Muscle layer of duodenum (tissue), 2 donors: ENCODE measurements at regions not wholly inside any gene's neighbourhood (a gene's known extent, or its start where the extent isn't known, plus 50 kb on each side); places are given as distances from the start of the nearest gene placed in this dataset.

Source experiments
- H3K27ac ChIP-seq: one replicate; pipeline ENCODE4 v1.7.0; 2013; ENCODE audit warnings: mild to moderate bottlenecking, low read length
- H3K27me3 ChIP-seq: one replicate; pipeline ENCODE4 v1.7.0; 2013; ENCODE audit warnings: low read depth, mild to moderate bottlenecking, control low read depth, low read length
- H3K36me3 ChIP-seq, 2 donors: one replicate each; pipeline ENCODE4 v1.7.0; 2013; ENCODE audit warnings: low read length in 2 of 2, control low read depth in 1 of 2, mild to moderate bottlenecking in 1 of 2; ENCODE audit not compliant: insufficient read depth in 2 of 2, control insufficient read depth in 1 of 2
- H3K4me1 ChIP-seq, 2 donors: one replicate each; pipeline ENCODE4 v1.7.0; 2013; ENCODE audit warnings: low read length in 2 of 2, mild to moderate bottlenecking in 2 of 2, control low read depth in 1 of 2, moderate library complexity in 1 of 2; ENCODE audit not compliant: insufficient read depth in 2 of 2, control insufficient read depth in 1 of 2
- H3K4me3 ChIP-seq, 2 donors: one replicate each; pipeline ENCODE4 v1.7.0; 2013; ENCODE audit warnings: low read length in 2 of 2, low read depth in 1 of 2, mild to moderate bottlenecking in 1 of 2
- H3K9me3 ChIP-seq, 2 donors: one replicate each; pipeline ENCODE4 v1.7.0; 2013; ENCODE audit warnings: low read length in 2 of 2, control low read depth in 1 of 2, mild to moderate bottlenecking in 1 of 2; ENCODE audit not compliant: control insufficient read depth in 1 of 2
- donor health status: healthy.

- peaks cover 9 to 17% of the 10 kb centered on the region in 2 donors for H3K4me1 ChIP-seq
- H3K9me3 ChIP-seq = no peaks in the 10 kb centered on the region
- H3K4me3 ChIP-seq = no peak overlapping the region
- no peak overlapping the region for H3K27ac ChIP-seq
- H3K36me3 ChIP-seq = no peaks in the 10 kb centered on the region
- no peaks in the 10 kb centered on the region for H3K27me3 ChIP-seq
Observed at GRCh38 chr11:122215244-122215992, 99.4 kb upstream of the BLID start.

- Histone ChIP-seq H3K9me3 (no peaks in the 10 kb centered on the region), H3K27ac (no peak overlapping the region), H3K36me3 (no peaks in the 10 kb centered on the region), H3K4me1 (peaks cover 9 to 14% of the 10 kb centered on the region in 2 donors), H3K27me3 (no peaks in the 10 kb centered on the region), H3K4me3 (no peak overlapping the region)
Observed at GRCh38 chr11:122214567-122214966, 98.6 kb upstream of the BLID start.

- H3K4me1 ChIP-seq = peaks cover 9 to 18% of the 10 kb centered on the region in 2 donors
- H3K27me3 ChIP-seq = no peaks in the 10 kb centered on the region
- H3K9me3 ChIP-seq = no peaks in the 10 kb centered on the region
- no peak overlapping the region for H3K27ac ChIP-seq
- H3K36me3 ChIP-seq = no peaks in the 10 kb centered on the region
- H3K4me3 ChIP-seq = no peak overlapping the region
Observed at GRCh38 chr11:122214080-122214479, 98.1 kb upstream of the BLID start.

GRCh38 chr11:122213171-122213570, 97.2 kb upstream of the BLID start:
- Histone ChIP-seq H3K27ac (no peak overlapping the region), H3K4me3 (no peak overlapping the region), H3K4me1 (peaks cover 9 to 21% of the 10 kb centered on the region in 2 donors), H3K9me3 (no peaks in the 10 kb centered on the region), H3K27me3 (no peaks in the 10 kb centered on the region), H3K36me3 (no peaks in the 10 kb centered on the region)

GRCh38 chr11:122210367-122210997, 94.5 kb upstream of the BLID start:
- Histone ChIP-seq H3K36me3 (no peaks in the 10 kb centered on the region), H3K4me3 (no peak overlapping the region), H3K4me1 (peaks cover 7 to 28% of the 10 kb centered on the region in 2 donors), H3K27me3 (no peaks in the 10 kb centered on the region), H3K27ac (no peak overlapping the region), H3K9me3 (no peaks in the 10 kb centered on the region)

GRCh38 chr11:122209619-122210366, 93.8 kb upstream of the BLID start:
- no peaks in the 10 kb centered on the region for H3K36me3 ChIP-seq
- H3K4me1 ChIP-seq = peaks cover 0 to 21% of the 10 kb centered on the region in 2 donors
- no peaks in the 10 kb centered on the region for H3K9me3 ChIP-seq
- no peak overlapping the region for H3K27ac ChIP-seq
- H3K27me3 ChIP-seq = no peaks in the 10 kb centered on the region
- H3K4me3 ChIP-seq = no peak overlapping the region

GRCh38 chr11:122207921-122208764, 92.1 kb upstream of the BLID start:
- H3K4me1 ChIP-seq = peaks cover 0 to 19% of the 10 kb centered on the region in 2 donors
- peak overlapping the region in 1 of 2 donors; percentile 8 for H3K4me3 ChIP-seq
- H3K27ac ChIP-seq = no peak overlapping the region
- no peaks in the 10 kb centered on the region for H3K27me3 ChIP-seq
- no peaks in the 10 kb centered on the region for H3K36me3 ChIP-seq
- H3K9me3 ChIP-seq = no peaks in the 10 kb centered on the region

GRCh38 chr11:122207505-122207904, 91.5 kb upstream of the BLID start:
- Histone ChIP-seq H3K27ac (no peak overlapping the region), H3K4me3 (peak overlapping the region in 1 of 2 donors; percentile 8), H3K4me1 (peaks cover 0 to 19% of the 10 kb centered on the region in 2 donors), H3K9me3 (no peaks in the 10 kb centered on the region), H3K36me3 (no peaks in the 10 kb centered on the region), H3K27me3 (no peaks in the 10 kb centered on the region)

- Histone ChIP-seq H3K27me3 (no peaks in the 10 kb centered on the region), H3K4me3 (no peak overlapping the region), H3K9me3 (no peaks in the 10 kb centered on the region), H3K27ac (no peak overlapping the region), H3K4me1 (peaks cover 0 to 24% of the 10 kb centered on the region in 2 donors), H3K36me3 (no peaks in the 10 kb centered on the region)
Observed at GRCh38 chr11:122205036-122205435, 89.0 kb upstream of the BLID start.

- no peak overlapping the region for H3K27ac ChIP-seq
- no peaks in the 10 kb centered on the region for H3K27me3 ChIP-seq
Observed at GRCh38 chr11:122204206-122204605, 88.2 kb upstream of the BLID start.

More at GRCh38 chr11:122204206-122204605, 88.2 kb upstream of the BLID start:
- Histone ChIP-seq H3K36me3 (no peaks in the 10 kb centered on the region), H3K4me1 (peaks cover 0 to 17% of the 10 kb centered on the region in 2 donors), H3K9me3 (no peaks in the 10 kb centered on the region), H3K4me3 (no peak overlapping the region)
